ENCODE measurements at regions not wholly inside any gene's neighbourhood (a gene's known extent, or its start where the extent isn't known, plus 50 kb on each side); places are given as distances from the start of the nearest gene placed in this dataset.

- Histone ChIP-seq H3K4me1 (ENCODE audit: insufficient read depth) (no peaks in the 10 kb centered on the region), H3F3A (replicated peaks; ENCODE audit: low read depth) (no peaks in the 10 kb centered on the region), H3K79me2 (replicated peaks; ENCODE audit: insufficient read depth) (no peaks in the 10 kb centered on the region), H3K27ac (ENCODE audit: low read depth) (no peak overlapping the region), H3K4me3 (no peak overlapping the region), H3K9me2 (ENCODE audit: insufficient read depth) (no peaks in the 10 kb centered on the region), H3K4me2 (no peak overlapping the region), H2AFZ (no peak overlapping the region), H3K27me3 (ENCODE audit: insufficient read depth) (no peaks in the 10 kb centered on the region), H4K20me1 (replicated peaks; ENCODE audit: insufficient read depth) (no peaks in the 10 kb centered on the region), H3K36me3 (ENCODE audit: insufficient read depth) (no peaks in the 10 kb centered on the region)
- Mint-ChIP-seq H3K4me3 (no peak overlapping the region), H3K9me3 (peaks cover 93% of the 10 kb centered on the region), H3K4me1 (no peaks in the 10 kb centered on the region), H3K36me3 (ENCODE audit: low read depth) (peaks cover 6% of the 10 kb centered on the region; the same call in 1 of the 3 replicates), H3K27me3 (ENCODE audit: insufficient read depth, low read depth, poor library complexity) (no peaks in the 10 kb centered on the region), H3K27ac (no peak overlapping the region)
- no peak for TF ChIP-seq JUNB (IDR thresholded peaks at IDR 0.05; ENCODE audit: unreplicated experiment)
- TF ChIP-seq ZNF114 (CRISPR knock-in tag; IDR thresholded peaks at IDR 0.05) = no peak
- TF ChIP-seq EZH2 (IDR thresholded peaks at IDR 0.05; ENCODE audit: low read depth, unreplicated experiment) = no peak
- no peak for TF ChIP-seq CTCF (conservative IDR thresholded peaks at IDR 0.05; ENCODE audit: low read depth in 2 of 2)
- TF ChIP-seq, protein P1, sequence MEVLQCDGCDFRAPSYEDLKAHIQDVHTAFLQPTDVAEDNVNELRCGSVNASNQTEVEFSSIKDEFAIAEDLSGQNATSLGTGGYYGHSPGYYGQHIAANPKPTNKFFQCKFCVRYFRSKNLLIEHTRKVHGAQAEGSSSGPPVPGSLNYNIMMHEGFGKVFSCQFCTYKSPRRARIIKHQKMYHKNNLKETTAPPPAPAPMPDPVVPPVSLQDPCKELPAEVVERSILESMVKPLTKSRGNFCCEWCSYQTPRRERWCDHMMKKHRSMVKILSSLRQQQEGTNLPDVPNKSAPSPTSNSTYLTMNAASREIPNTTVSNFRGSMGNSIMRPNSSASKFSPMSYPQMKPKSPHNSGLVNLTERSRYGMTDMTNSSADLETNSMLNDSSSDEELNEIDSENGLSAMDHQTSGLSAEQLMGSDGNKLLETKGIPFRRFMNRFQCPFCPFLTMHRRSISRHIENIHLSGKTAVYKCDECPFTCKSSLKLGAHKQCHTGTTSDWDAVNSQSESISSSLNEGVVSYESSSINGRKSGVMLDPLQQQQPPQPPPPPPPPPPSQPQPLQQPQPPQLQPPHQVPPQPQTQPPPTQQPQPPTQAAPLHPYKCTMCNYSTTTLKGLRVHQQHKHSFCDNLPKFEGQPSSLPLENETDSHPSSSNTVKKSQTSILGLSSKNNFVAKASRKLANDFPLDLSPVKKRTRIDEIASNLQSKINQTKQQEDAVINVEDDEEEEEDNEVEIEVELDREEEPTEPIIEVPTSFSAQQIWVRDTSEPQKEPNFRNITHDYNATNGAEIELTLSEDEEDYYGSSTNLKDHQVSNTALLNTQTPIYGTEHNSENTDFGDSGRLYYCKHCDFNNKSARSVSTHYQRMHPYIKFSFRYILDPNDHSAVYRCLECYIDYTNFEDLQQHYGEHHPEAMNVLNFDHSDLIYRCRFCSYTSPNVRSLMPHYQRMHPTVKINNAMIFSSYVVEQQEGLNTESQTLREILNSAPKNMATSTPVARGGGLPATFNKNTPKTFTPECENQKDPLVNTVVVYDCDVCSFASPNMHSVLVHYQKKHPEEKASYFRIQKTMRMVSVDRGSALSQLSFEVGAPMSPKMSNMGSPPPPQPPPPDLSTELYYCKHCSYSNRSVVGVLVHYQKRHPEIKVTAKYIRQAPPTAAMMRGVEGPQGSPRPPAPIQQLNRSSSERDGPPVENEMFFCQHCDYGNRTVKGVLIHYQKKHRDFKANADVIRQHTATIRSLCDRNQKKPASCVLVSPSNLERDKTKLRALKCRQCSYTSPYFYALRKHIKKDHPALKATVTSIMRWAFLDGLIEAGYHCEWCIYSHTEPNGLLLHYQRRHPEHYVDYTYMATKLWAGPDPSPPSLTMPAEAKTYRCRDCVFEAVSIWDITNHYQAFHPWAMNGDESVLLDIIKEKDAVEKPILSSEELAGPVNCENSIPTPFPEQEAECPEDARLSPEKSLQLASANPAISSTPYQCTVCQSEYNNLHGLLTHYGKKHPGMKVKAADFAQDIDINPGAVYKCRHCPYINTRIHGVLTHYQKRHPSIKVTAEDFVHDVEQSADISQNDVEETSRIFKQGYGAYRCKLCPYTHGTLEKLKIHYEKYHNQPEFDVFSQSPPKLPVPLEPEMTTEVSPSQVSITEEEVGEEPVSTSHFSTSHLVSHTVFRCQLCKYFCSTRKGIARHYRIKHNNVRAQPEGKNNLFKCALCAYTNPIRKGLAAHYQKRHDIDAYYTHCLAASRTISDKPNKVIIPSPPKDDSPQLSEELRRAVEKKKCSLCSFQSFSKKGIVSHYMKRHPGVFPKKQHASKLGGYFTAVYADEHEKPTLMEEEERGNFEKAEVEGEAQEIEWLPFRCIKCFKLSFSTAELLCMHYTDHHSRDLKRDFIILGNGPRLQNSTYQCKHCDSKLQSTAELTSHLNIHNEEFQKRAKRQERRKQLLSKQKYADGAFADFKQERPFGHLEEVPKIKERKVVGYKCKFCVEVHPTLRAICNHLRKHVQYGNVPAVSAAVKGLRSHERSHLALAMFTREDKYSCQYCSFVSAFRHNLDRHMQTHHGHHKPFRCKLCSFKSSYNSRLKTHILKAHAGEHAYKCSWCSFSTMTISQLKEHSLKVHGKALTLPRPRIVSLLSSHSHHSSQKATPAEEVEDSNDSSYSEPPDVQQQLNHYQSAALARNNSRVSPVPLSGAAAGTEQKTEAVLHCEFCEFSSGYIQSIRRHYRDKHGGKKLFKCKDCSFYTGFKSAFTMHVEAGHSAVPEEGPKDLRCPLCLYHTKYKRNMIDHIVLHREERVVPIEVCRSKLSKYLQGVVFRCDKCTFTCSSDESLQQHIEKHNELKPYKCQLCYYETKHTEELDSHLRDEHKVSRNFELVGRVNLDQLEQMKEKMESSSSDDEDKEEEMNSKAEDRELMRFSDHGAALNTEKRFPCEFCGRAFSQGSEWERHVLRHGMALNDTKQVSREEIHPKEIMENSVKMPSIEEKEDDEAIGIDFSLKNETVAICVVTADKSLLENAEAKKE (CRISPR knock-in tag; IDR thresholded peaks at IDR 0.05) = no peak
- DNase-seq (ENCODE audit: low spot score) = no peak
- ATAC-seq = no peak
These were observed 689.6 kb upstream of the SEL1L start for GRCh38 chr14:82223276-82223675.

All from GM23338 (cell line).